GM18517 (cell line): ENCODE measurements at regions not wholly inside any gene's neighbourhood (a gene's known extent, or its start where the extent isn't known, plus 50 kb on each side); places are given as distances from the start of the nearest gene placed in this dataset.

Experiments used
- ATAC-seq: cut with Tn5 transposase; IDR thresholded peaks from one replicate; pipeline ENCODE4 v1.9.1; 2021; ENCODE audit warnings: mild to moderate bottlenecking, moderate library complexity; ENCODE audit not compliant: unreplicated experiment

- ATAC-seq: no peak
These were observed 261.3 kb downstream of the PIK3R1 start for GRCh38 chr5:68476854-68477253.

- ATAC-seq: no peak
These were observed 262.9 kb downstream of the PIK3R1 start for GRCh38 chr5:68478301-68479095.

GRCh38 chr5:68479524-68479923 is 264.0 kb downstream of the PIK3R1 start:
- ATAC-seq: no peak

GRCh38 chr5:68480335-68480940 is 264.9 kb downstream of the PIK3R1 start:
- ATAC-seq: no peak

- ATAC-seq: no peak
These were observed 266.6 kb downstream of the PIK3R1 start for GRCh38 chr5:68482199-68482598.

- no peak for ATAC-seq
These were observed 268.9 kb downstream of the PIK3R1 start for GRCh38 chr5:68484307-68485068.

- ATAC-seq: no peak
These were observed 274.0 kb downstream of the PIK3R1 start for GRCh38 chr5:68489556-68489955.

- no peak for ATAC-seq
These were observed 274.9 kb downstream of the PIK3R1 start for GRCh38 chr5:68490406-68490805.

- ATAC-seq: no peak
These were observed 279.2 kb downstream of the PIK3R1 start for GRCh38 chr5:68494771-68495170.

- no peak for ATAC-seq
These were observed 284.4 kb downstream of the PIK3R1 start for GRCh38 chr5:68499987-68500386.

GRCh38 chr5:68500813-68501212 is 285.3 kb downstream of the PIK3R1 start:
- ATAC-seq: no peak

- no peak for ATAC-seq
These were observed 287.0 kb downstream of the PIK3R1 start for GRCh38 chr5:68502531-68502930.

GRCh38 chr5:68504306-68504705 is 288.8 kb downstream of the PIK3R1 start:
- ATAC-seq: no peak

GRCh38 chr5:68505917-68506860 is 290.6 kb downstream of the PIK3R1 start:
- ATAC-seq: no peak

GRCh38 chr5:68515514-68515913 is 300.0 kb downstream of the PIK3R1 start:
- no peak for ATAC-seq

GRCh38 chr5:68518286-68518685 is 302.7 kb downstream of the PIK3R1 start:
- no peak for ATAC-seq

GRCh38 chr5:68519143-68519542 is 303.6 kb downstream of the PIK3R1 start:
- ATAC-seq: no peak

GRCh38 chr5:68521776-68522175 is 306.2 kb downstream of the PIK3R1 start:
- ATAC-seq: no peak

GRCh38 chr5:68522863-68523262 is 307.3 kb downstream of the PIK3R1 start:
- no peak for ATAC-seq

GRCh38 chr5:68528821-68529273 is 313.3 kb downstream of the PIK3R1 start:
- ATAC-seq: no peak

GRCh38 chr5:68529581-68529980 is 314.0 kb downstream of the PIK3R1 start:
- ATAC-seq: no peak
